HL-60 (cell line): ENCODE measurements at regions not wholly inside any gene's neighbourhood (a gene's known extent, or its start where the extent isn't known, plus 50 kb on each side); places are given as distances from the start of the nearest gene placed in this dataset.

Source experiments
- DNase-seq, 2 experiments: peaks; one replicate each; pipeline ENCODE4 v3.0.0-alpha.2; 2010 to 2020; ENCODE audit warnings: low read depth in 1 of 2, low spot score in 1 of 2
- H3K27ac ChIP-seq: fragments of 250-450 bp; sonication (Bioruptor Pico); replicated peaks from 2 replicates; pipeline ENCODE4 v1.5.1; 2020; ENCODE audit warnings: mild to moderate bottlenecking, moderate library complexity
- H3K27me3 ChIP-seq: fragments of 250-450 bp; sonication (Bioruptor Pico); 2 replicates; pipeline ENCODE4 v1.5.1; 2021; ENCODE audit warnings: mild to moderate bottlenecking, moderate library complexity; ENCODE audit not compliant: insufficient read depth, poor library complexity, severe bottlenecking
- H3K4me3 ChIP-seq: replicated peaks from 2 replicates; pipeline ENCODE4 v1.5.1; 2011; ENCODE audit warnings: mild to moderate bottlenecking, control low read depth, low read length; ENCODE audit not compliant: insufficient read depth
- GABPA ChIP-seq: IDR thresholded peaks from 2 replicates; pipeline ENCODE4 v1.6.1; 2012; ENCODE audit warnings: low read depth
- POLR2AphosphoS5 ChIP-seq: IDR thresholded peaks from 2 replicates; pipeline ENCODE4 v1.6.1; 2012; ENCODE audit warnings: low read depth
- SPI1 ChIP-seq: IDR thresholded peaks from 2 replicates; pipeline ENCODE4 v1.6.1; 2012; ENCODE audit warnings: low read depth, mild to moderate bottlenecking, borderline replicate concordance
- TF ChIP-seq, protein P1 (sequence below): IDR thresholded peaks from one replicate; pipeline ENCODE4 v1.5.1; 2011; ENCODE audit warnings: low read length, control low read depth, inconsistent platforms; ENCODE audit not compliant: insufficient read depth
- TF ChIP-seq, protein P2 (sequence below): IDR thresholded peaks from 2 replicates; pipeline ENCODE4 v1.6.1; 2012; ENCODE audit warnings: low read depth; ENCODE audit not compliant: insufficient replicate concordance

DNA sequence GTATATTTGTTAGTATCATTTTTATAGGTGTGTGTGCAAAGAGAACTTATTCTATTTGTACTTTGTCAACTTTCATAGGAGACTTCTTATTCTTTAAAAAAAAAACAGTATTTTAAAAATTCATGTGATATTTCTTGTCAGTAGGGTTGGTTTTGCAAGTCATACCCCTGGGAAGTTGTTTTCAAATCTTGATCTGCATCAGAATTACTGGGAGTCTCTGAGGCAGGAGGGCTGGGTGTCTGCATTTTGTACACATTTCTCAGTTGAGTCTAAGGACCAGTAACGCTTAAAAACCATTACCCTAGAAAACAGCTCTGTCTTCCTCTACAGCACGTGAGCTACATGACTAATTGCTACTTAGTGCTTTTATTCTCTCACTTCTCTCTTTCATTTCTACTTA lies 76.0 kb upstream of the CTTNBP2NL start:
- TF ChIP-seq SPI1 (no peak), POLR2AphosphoS5 (no peak), GABPA (no peak)
- TF ChIP-seq, protein P1, sequence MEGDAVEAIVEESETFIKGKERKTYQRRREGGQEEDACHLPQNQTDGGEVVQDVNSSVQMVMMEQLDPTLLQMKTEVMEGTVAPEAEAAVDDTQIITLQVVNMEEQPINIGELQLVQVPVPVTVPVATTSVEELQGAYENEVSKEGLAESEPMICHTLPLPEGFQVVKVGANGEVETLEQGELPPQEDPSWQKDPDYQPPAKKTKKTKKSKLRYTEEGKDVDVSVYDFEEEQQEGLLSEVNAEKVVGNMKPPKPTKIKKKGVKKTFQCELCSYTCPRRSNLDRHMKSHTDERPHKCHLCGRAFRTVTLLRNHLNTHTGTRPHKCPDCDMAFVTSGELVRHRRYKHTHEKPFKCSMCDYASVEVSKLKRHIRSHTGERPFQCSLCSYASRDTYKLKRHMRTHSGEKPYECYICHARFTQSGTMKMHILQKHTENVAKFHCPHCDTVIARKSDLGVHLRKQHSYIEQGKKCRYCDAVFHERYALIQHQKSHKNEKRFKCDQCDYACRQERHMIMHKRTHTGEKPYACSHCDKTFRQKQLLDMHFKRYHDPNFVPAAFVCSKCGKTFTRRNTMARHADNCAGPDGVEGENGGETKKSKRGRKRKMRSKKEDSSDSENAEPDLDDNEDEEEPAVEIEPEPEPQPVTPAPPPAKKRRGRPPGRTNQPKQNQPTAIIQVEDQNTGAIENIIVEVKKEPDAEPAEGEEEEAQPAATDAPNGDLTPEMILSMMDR: no peak
- TF ChIP-seq, protein P2, sequence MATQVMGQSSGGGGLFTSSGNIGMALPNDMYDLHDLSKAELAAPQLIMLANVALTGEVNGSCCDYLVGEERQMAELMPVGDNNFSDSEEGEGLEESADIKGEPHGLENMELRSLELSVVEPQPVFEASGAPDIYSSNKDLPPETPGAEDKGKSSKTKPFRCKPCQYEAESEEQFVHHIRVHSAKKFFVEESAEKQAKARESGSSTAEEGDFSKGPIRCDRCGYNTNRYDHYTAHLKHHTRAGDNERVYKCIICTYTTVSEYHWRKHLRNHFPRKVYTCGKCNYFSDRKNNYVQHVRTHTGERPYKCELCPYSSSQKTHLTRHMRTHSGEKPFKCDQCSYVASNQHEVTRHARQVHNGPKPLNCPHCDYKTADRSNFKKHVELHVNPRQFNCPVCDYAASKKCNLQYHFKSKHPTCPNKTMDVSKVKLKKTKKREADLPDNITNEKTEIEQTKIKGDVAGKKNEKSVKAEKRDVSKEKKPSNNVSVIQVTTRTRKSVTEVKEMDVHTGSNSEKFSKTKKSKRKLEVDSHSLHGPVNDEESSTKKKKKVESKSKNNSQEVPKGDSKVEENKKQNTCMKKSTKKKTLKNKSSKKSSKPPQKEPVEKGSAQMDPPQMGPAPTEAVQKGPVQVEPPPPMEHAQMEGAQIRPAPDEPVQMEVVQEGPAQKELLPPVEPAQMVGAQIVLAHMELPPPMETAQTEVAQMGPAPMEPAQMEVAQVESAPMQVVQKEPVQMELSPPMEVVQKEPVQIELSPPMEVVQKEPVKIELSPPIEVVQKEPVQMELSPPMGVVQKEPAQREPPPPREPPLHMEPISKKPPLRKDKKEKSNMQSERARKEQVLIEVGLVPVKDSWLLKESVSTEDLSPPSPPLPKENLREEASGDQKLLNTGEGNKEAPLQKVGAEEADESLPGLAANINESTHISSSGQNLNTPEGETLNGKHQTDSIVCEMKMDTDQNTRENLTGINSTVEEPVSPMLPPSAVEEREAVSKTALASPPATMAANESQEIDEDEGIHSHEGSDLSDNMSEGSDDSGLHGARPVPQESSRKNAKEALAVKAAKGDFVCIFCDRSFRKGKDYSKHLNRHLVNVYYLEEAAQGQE: no peak
- DNase-seq: no peak
- no peak overlapping the region for H3K4me3 ChIP-seq
- peaks cover 2% of the 10 kb centered on the region for H3K27me3 ChIP-seq
- no peak overlapping the region for H3K27ac ChIP-seq

DNA sequence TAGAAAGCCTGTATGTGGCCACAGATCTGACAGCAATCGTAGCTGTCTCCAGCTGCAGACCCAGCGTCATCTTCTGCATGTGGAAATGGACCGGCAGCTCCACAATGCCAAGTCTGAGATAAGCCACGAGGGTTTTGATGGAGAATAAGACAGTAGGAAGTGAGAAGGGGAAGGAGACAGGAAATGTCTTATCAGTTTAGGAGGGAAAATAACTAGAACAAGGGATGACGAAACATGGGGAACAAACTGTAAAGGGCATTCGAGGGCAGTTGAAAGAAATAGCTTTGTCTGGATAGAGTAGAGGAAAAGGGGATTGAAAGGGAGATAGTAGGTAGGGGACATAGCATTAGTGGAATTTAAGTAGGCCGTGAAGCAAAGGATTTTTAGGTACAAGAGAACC lies 74.0 kb upstream of the CTTNBP2NL start:
- TF ChIP-seq POLR2AphosphoS5 (no peak), GABPA (no peak), SPI1 (no peak)
- TF ChIP-seq, protein P1: no peak
- TF ChIP-seq, protein P2: no peak
- Histone ChIP-seq H3K4me3 (no peak overlapping the region), H3K27me3 (peaks cover 2% of the 10 kb centered on the region), H3K27ac (no peak overlapping the region)
- DNase-seq: no peak

DNA sequence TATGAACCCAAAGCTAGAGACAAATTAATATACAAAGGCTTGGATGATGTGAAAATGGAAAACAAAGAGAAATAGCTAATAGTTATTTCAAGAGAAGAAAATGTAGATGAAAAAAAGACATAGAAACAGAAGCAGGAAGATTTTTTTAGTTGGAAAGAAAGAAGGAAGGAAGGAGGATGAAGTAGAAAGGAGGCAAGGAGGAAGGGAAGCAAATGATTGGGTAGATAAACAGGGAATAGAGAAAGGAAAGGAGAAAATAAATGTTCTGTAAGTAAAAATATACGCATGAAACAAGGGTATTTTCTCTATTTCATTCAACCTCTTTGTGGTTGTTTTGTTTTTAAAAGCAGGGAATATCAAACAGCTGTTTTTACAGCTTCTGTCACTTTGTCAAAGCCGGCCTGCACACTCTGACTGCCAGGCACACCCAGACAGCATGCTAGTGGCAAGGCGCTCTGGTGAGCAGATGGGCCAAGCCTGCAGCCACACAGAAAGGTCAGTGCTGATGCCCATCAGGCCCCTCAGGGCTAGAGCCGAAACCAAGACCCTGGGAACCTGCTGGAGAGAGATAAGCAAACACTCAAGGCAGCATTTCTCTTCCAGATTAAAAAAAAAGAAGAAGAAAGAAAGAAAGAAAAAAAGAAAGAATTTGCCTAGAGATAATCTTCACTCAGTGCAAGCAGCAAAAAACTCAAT lies 72.9 kb upstream of the CTTNBP2NL start:
- Histone ChIP-seq H3K27me3 (peaks cover 2% of the 10 kb centered on the region), H3K27ac (no peak overlapping the region), H3K4me3 (no peak overlapping the region)
- TF ChIP-seq, protein P2: no peak
- TF ChIP-seq GABPA (no peak), SPI1 (no peak), POLR2AphosphoS5 (no peak)
- DNase-seq: no peak
